GM10248 (cell line): ENCODE measurements at regions not wholly inside any gene's neighbourhood (a gene's known extent, or its start where the extent isn't known, plus 50 kb on each side); places are given as distances from the start of the nearest gene placed in this dataset.

ENCODE experiments used
- CTCF ChIA-PET: fragments of 300-600 bp; sonication (Branson Sonifier 250); formaldehyde crosslinking; extraction: SDS; loops from one replicate; lab custom pipeline; 2021; ENCODE audit warnings: antibody characterized with exemption; lab: Yijun Ruan, JAX
- POLR2A ChIA-PET: fragments of 350-650 bp; sonication (Branson Sonifier 250); formaldehyde crosslinking; extraction: SDS; loops from one replicate; lab custom pipeline; 2020; ENCODE audit warnings: antibody characterized with exemption; lab: Yijun Ruan, JAX
- DNase-seq: peaks from one replicate; pipeline ENCODE4 v3.0.0; 2012; ENCODE audit errors: extremely low spot score
- TF ChIP-seq, protein P1 (sequence below): IDR thresholded peaks from 2 replicates; pipeline ENCODE4 v1.5.1; 2012; ENCODE audit warnings: mild to moderate bottlenecking, low read depth; ENCODE audit errors: extremely low read depth, missing control alignments, control extremely low read depth

DNA sequence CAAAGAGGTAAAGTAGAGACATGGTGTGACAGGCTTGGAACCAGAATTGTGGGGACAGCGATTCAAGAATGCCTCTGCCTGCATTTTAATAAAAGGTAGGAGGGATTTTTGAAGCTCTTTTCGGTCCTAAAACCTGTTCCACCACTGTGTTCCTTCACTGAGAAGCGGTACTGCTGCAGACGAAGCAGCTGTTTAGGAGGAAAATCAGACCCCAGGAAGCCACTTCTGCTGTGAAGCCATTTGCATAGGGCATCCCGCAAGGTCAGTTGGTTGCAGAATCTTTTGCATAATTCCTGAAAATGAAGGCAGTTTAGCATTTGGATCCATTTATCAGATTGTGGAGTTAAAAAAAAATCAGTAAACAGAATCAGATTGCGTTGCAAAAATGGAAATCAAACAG is 183.3 kb upstream of the PRKCQ start:
- TF ChIP-seq, protein P1, sequence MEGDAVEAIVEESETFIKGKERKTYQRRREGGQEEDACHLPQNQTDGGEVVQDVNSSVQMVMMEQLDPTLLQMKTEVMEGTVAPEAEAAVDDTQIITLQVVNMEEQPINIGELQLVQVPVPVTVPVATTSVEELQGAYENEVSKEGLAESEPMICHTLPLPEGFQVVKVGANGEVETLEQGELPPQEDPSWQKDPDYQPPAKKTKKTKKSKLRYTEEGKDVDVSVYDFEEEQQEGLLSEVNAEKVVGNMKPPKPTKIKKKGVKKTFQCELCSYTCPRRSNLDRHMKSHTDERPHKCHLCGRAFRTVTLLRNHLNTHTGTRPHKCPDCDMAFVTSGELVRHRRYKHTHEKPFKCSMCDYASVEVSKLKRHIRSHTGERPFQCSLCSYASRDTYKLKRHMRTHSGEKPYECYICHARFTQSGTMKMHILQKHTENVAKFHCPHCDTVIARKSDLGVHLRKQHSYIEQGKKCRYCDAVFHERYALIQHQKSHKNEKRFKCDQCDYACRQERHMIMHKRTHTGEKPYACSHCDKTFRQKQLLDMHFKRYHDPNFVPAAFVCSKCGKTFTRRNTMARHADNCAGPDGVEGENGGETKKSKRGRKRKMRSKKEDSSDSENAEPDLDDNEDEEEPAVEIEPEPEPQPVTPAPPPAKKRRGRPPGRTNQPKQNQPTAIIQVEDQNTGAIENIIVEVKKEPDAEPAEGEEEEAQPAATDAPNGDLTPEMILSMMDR: no peak
- CTCF ChIA-PET: no interaction called here
- POLR2A ChIA-PET: no interaction called here
- no peak for DNase-seq

DNA sequence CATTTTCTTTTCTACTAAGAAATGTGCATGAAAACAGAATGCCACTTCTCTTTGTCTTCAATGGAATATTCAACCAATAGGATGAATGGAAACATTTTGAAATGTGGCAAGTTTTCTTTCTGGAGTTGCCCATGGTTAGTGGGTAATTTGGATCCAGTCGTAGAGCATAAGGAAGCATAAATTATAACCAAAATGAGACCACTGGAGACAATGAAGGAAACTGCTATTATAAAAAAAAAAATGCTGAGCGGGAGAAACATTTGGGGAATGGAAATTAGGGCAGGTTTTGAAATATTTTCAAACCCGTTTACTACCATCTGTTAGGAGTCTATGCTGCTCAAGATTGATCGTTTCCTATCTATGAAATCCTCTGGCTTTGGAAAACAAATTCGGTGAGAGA is 182.9 kb upstream of the PRKCQ start:
- DNase-seq: no peak
- TF ChIP-seq, protein P1: no peak
- ChIA-PET CTCF (no interaction called here), POLR2A (no interaction called here)

DNA sequence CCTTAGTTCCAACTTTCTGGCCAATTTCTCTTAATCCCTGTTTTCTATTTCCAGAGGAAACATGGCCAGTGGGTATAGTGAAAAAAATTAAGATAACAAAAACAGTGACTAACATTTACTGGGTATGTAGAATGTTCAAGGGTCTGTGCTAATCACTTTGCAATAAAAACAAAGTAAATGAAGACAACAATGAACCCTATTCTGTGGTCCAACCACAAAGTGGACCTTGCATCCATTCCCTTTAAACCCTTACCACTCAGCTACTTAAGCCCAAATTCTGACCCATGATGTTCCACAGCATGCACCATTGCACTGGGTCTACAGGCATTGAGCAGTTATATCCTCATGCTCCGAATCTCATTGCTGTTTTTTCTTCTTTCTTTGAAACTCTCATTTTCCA is 179.9 kb upstream of the PRKCQ start:
- TF ChIP-seq, protein P1: no peak
- CTCF ChIA-PET: no interaction called here
- DNase-seq: no peak
- POLR2A ChIA-PET: no interaction called here

DNA sequence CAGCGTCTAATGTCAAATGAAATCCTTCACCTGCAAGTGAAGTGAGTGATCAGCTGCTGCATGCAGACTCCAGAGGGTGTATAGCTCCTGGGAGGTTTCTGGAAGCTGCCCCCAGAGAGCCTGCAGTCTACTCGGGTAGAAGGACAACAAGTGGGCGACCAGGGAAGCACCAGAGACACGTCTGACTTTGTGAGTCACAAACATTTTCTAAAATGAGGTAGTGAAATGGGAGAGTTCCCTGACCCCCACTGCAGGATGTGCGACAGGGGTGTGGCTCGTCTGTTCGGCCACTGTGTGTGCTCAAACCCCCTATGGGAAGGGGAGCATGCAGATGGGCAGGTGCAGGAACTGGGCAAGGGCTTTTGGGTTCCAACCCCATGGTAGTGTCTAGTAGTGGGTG is 177.1 kb upstream of the PRKCQ start:
- no peak for DNase-seq
- ChIA-PET POLR2A (no interaction called here), CTCF (no interaction called here)
- TF ChIP-seq, protein P1: no peak

DNA sequence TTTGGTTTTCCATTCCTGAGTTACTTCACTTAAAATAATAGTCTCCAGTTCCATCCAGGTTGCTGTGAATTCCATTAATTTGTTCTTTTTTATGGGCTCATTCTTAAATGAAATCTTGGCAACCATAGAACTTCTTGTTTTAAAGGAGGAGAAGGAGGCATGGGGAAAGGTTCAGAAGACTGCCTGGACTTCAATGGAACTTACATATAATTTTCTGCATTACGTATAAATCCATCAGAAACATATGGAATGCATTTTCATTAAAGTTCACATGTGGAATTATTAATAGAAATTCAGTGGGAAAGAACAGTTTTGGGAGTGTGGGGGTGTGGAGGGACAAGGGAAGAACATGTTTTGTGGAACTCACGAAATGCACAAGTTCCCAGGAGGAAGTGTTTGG is 176.6 kb upstream of the PRKCQ start:
- DNase-seq: no peak
- ChIA-PET POLR2A (no interaction called here), CTCF (no interaction called here)
- TF ChIP-seq, protein P1: no peak

DNA sequence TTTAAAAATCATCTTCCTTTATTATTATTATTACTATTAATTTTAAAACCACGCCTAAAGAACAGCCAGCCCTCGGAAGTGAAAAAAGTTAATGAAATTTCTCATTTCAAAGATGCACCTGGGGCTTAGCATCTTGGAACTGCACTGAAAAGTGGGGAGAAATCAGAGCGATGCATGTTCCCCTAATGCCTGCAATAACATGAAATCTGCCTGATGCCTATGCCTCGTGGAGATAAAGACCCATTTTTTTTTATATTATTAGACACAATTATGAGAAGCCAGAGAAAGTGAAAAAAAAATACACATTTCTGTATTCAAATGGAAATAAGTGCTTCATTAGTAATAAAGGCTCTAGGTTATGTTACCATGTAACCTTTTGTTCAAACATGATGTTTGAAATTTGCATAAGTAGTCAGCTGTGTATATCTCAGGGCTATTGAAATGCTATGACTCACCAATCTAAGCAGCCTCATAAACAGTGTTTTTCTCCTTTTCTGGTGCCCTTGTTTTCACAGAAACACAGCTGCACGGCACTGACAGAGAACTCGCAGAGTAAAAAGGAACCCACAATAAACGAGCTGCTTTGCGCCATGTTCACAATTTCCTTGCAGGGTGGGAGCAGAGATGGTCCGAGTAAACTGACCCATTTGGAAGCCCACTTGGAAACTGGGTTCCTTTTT is 175.8 kb upstream of the PRKCQ start:
- DNase-seq: peak; percentile 16
- TF ChIP-seq, protein P1: no peak
- ChIA-PET CTCF (no interaction called here), POLR2A (no interaction called here)

DNA sequence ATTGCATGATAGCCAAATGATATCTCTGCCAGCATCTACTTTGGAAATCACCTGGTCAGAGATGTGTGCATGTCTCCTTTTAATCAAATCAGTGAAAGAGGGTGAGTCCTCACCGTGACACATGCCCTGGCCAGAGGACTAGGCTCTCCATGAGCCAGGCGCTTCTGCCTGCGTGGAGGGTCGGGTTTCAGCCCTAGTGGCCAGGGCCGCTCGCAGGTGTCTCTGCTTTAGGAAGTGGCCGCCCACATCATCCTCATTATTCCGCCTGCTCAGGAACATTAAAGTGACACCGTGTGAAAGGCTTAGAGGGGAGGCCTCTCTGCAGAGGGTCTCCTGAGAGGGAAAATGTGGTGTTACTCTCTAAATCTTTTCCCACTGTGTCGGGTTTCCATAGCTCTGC is 173.6 kb upstream of the PRKCQ start:
- TF ChIP-seq, protein P1: no peak
- ChIA-PET CTCF (no interaction called here), POLR2A (no interaction called here)
- no peak for DNase-seq
